IMR-90 (cell line): ENCODE measurements at regions not wholly inside any gene's neighbourhood (a gene's known extent, or its start where the extent isn't known, plus 50 kb on each side); places are given as distances from the start of the nearest gene placed in this dataset.

Source experiments
- ATAC-seq: fragments of 200-7000 bp; cut with Tn5 transposase; 2 replicates; pipeline ENCODE4 v1.9.1; 2020; ENCODE audit warnings: low read depth, mild to moderate bottlenecking, moderate library complexity
- BruUV-seq: library from RNA; stranded (reverse); fragments of 400-500 nt; replicated peaks from 2 replicates; lab custom pipeline; 2021; lab: Mats Ljungman, UMichigan
- CTCF ChIA-PET: fragments of 300-600 bp; formaldehyde crosslinking; extraction: SDS; loops from one replicate; lab custom pipeline; 2021; ENCODE audit warnings: antibody characterized with exemption; lab: Yijun Ruan, JAX
- POLR2A ChIA-PET: fragments of 300-600 bp; sonication (Branson Sonifier 250); formaldehyde crosslinking; loops from one replicate; lab custom pipeline; 2022; ENCODE audit warnings: antibody characterized with exemption; ENCODE audit not compliant: unreplicated experiment; lab: Charles Lee
- DNase-seq: peaks from one replicate; pipeline ENCODE4 v3.0.0; 2013
- H2AFZ ChIP-seq: replicated peaks from 2 replicates; pipeline ENCODE3; 2013; ENCODE audit warnings: low read length, mild to moderate bottlenecking; ENCODE audit not compliant: poor library complexity
- H2AK5ac ChIP-seq: 2 replicates; pipeline ENCODE4 v1.6.1; 2013; ENCODE audit warnings: low read depth, low read length, inconsistent platforms
- H2AK9ac ChIP-seq: replicated peaks from 2 replicates; pipeline ENCODE3; 2013; ENCODE audit warnings: mild to moderate bottlenecking, low read depth, low read length, moderate library complexity; ENCODE audit not compliant: poor library complexity
- H2BK120ac ChIP-seq: 2 replicates; pipeline ENCODE4 v1.6.1; 2013; ENCODE audit warnings: low read depth, low read length, inconsistent platforms
- H2BK15ac ChIP-seq: 3 replicates; pipeline ENCODE4 v1.6.1; 2013; ENCODE audit warnings: low read depth, low read length, inconsistent platforms
- H2BK20ac ChIP-seq: 2 replicates; pipeline ENCODE4 v1.6.1; 2013; ENCODE audit warnings: low read depth, mild to moderate bottlenecking, inconsistent platforms, low read length, moderate library complexity
- H2BK5ac ChIP-seq: 2 replicates; pipeline ENCODE4 v1.6.1; 2013; ENCODE audit warnings: mild to moderate bottlenecking, low read depth, low read length, inconsistent platforms; ENCODE audit not compliant: poor library complexity, severe bottlenecking
- H3K14ac ChIP-seq: replicated peaks from 2 replicates; pipeline ENCODE4 v1.6.1; 2013; ENCODE audit warnings: low read depth, low read length, inconsistent platforms
- H3K18ac ChIP-seq: 2 replicates; pipeline ENCODE4 v1.6.1; 2013; ENCODE audit warnings: low read depth, low read length, control low read depth
- H3K23ac ChIP-seq: 2 replicates; pipeline ENCODE4 v1.6.1; 2013; ENCODE audit warnings: low read depth, low read length, inconsistent platforms
- H3K27ac ChIP-seq: 2 replicates; pipeline ENCODE4 v1.5.1; 2013; ENCODE audit warnings: mild to moderate bottlenecking, control low read depth, low read length; ENCODE audit not compliant: insufficient read depth
- H3K27me3 ChIP-seq: 2 replicates; pipeline ENCODE4 v1.6.1; 2013; ENCODE audit warnings: low read length; ENCODE audit not compliant: control insufficient read depth, insufficient read depth
- H3K36me3 ChIP-seq: 2 replicates; pipeline ENCODE4 v1.6.1; 2013; ENCODE audit warnings: low read length, mixed read lengths; ENCODE audit not compliant: control insufficient read depth, insufficient read depth
- H3K4ac ChIP-seq: 2 replicates; pipeline ENCODE4 v1.6.1; 2013; ENCODE audit warnings: low read depth, low read length, inconsistent platforms
- H3K4me1 ChIP-seq: 2 replicates; pipeline ENCODE4 v1.6.1; 2013; ENCODE audit warnings: low read length, mixed read lengths; ENCODE audit not compliant: control insufficient read depth, insufficient read depth
- H3K4me2 ChIP-seq: 2 replicates; pipeline ENCODE4 v1.6.1; 2013; ENCODE audit warnings: low read depth, mild to moderate bottlenecking, control low read depth, low read length, moderate library complexity
- H3K4me3 ChIP-seq: 2 replicates; pipeline ENCODE4 v1.5.1; 2013; ENCODE audit warnings: low read depth, mild to moderate bottlenecking, control low read depth, low read length, moderate library complexity; ENCODE audit not compliant: insufficient read depth
- H3K56ac ChIP-seq: 2 replicates; pipeline ENCODE4 v1.6.1; 2013; ENCODE audit warnings: low read length, inconsistent platforms; ENCODE audit not compliant: insufficient read depth; ENCODE audit errors: extremely low read depth
- H3K79me1 ChIP-seq, 2 experiments: 2 replicates each; pipeline ENCODE4 v1.6.1; 2013; ENCODE audit warnings: low read length in 2 of 2, inconsistent platforms in 1 of 2, low read depth in 1 of 2
- H3K9ac ChIP-seq: 2 replicates; pipeline ENCODE4 v1.6.1; 2013; ENCODE audit warnings: low read depth, low read length, control low read depth
- H3K9me1 ChIP-seq: 2 replicates; pipeline ENCODE4 v1.6.1; 2013; ENCODE audit warnings: low read length, inconsistent platforms; ENCODE audit not compliant: insufficient read depth
- H3K9me3 ChIP-seq: 2 replicates; pipeline ENCODE4 v1.6.1; 2013; ENCODE audit warnings: low read length; ENCODE audit not compliant: control insufficient read depth, insufficient read depth
- H4K20me1 ChIP-seq: 2 replicates; pipeline ENCODE4 v1.6.1; 2013; ENCODE audit warnings: low read length, inconsistent platforms; ENCODE audit not compliant: insufficient read depth
- H4K5ac ChIP-seq: 2 replicates; pipeline ENCODE4 v1.6.1; 2013; ENCODE audit warnings: mild to moderate bottlenecking, low read depth, low read length, control low read depth
- H4K8ac ChIP-seq, 2 experiments: 2 replicates each; pipeline ENCODE4 v1.6.1; 2013; ENCODE audit warnings: low read depth in 2 of 2, low read length in 2 of 2, control low read depth in 1 of 2, inconsistent platforms in 1 of 2
- H4K91ac ChIP-seq: 2 replicates; pipeline ENCODE4 v1.6.1; 2013; ENCODE audit warnings: low read depth, low read length, inconsistent platforms; ENCODE audit not compliant: insufficient read depth
- BHLHE40 ChIP-seq: fragments of 150-350 bp; IDR thresholded peaks from 2 replicates; pipeline ENCODE4 v1.6.1; 2016; ENCODE audit warnings: mild to moderate bottlenecking, low read depth, low read length
- CHD1 ChIP-seq: IDR thresholded peaks from 2 replicates; pipeline ENCODE4 v1.6.1; 2012; ENCODE audit warnings: low read depth, low read length, improper control_type of control experiment
- ELK1 ChIP-seq: fragments of 150-350 bp; IDR thresholded peaks from 2 replicates; pipeline ENCODE4 v1.6.1; 2016; ENCODE audit warnings: low read depth, mild to moderate bottlenecking, low read length, moderate library complexity, borderline replicate concordance
- FOS ChIP-seq: fragments of 150-350 bp; IDR thresholded peaks from 2 replicates; pipeline ENCODE4 v1.6.1; 2016; ENCODE audit warnings: low read depth, low read length
- MAFK ChIP-seq: IDR thresholded peaks from 2 replicates; pipeline ENCODE4 v1.6.1; 2012; ENCODE audit warnings: low read depth, low read length, improper control_type of control experiment
- MAZ ChIP-seq: IDR thresholded peaks from 2 replicates; pipeline ENCODE4 v1.6.1; 2012; ENCODE audit warnings: low read depth, mild to moderate bottlenecking, low read length, improper control_type of control experiment, moderate library complexity, borderline replicate concordance
- MXI1 ChIP-seq: IDR thresholded peaks from 2 replicates; pipeline ENCODE4 v1.6.1; 2012; ENCODE audit warnings: low read depth, mild to moderate bottlenecking, low read length, moderate library complexity, borderline replicate concordance
- POLR2A ChIP-seq: IDR thresholded peaks from 2 replicates; pipeline ENCODE4 v1.6.1; 2012; ENCODE audit warnings: mild to moderate bottlenecking, low read depth, low read length
- RAD21 ChIP-seq: IDR thresholded peaks from 2 replicates; pipeline ENCODE4 v1.6.1; 2012; ENCODE audit warnings: low read length, improper control_type of control experiment
- RCOR1 ChIP-seq: IDR thresholded peaks from 2 replicates; pipeline ENCODE4 v1.6.1; 2012; ENCODE audit warnings: mild to moderate bottlenecking, low read length, improper control_type of control experiment; ENCODE audit not compliant: insufficient replicate concordance
- SMC3 ChIP-seq: fragments of 150-350 bp; IDR thresholded peaks from 2 replicates; pipeline ENCODE4 v1.6.1; 2016; ENCODE audit warnings: low read depth, mild to moderate bottlenecking, antibody characterized with exemption, low read length, moderate library complexity
- USF2 ChIP-seq: fragments of 150-350 bp; IDR thresholded peaks from 2 replicates; pipeline ENCODE4 v1.6.1; 2017; ENCODE audit warnings: mild to moderate bottlenecking, antibody characterized with exemption, low read length, low read depth
- WGBS, 2 experiments: methylation state at CpG; one replicate each; pipeline versions ENCODE4 v1.1.5 to v1.1.7; 2013; ENCODE audit warnings: missing lambda C conversion rate in 2 of 2; ENCODE audit not compliant: insufficient read length in 1 of 2; ENCODE audit errors: extremely low coverage in 2 of 2; 5-methylcytosine and 5-hydroxymethylcytosine counted together
- dilution Hi-C: fragments of 300-500 bp; cut with HindIII; formaldehyde crosslinking; loops from one replicate; pipeline ENCODE4 v1.14.3; 2018; ENCODE audit warnings: low sequenced_read_pairs; ENCODE audit not compliant: unreplicated experiment
- in situ Hi-C: fragments of 300-500 bp; cut with MboI; formaldehyde crosslinking; loops from 3 replicates; pipeline ENCODE4 v1.14.3; 2019; ENCODE audit warnings: low sequenced_read_pairs, inconsistent platforms, mixed read lengths
- intact Hi-C: fragments of 100-400 bp; cut with micrococcal nuclease; formaldehyde crosslinking; loops from 2 replicates; pipeline ENCODE4 v1.10.0; 2022

- H2AK5ac ChIP-seq: no peak overlapping the region
- no peak overlapping the region for H4K91ac ChIP-seq
- no peaks in the 10 kb centered on the region for H3K27me3 ChIP-seq
- no peak for TF ChIP-seq MXI1
- TF ChIP-seq MAZ: no peak
- TF ChIP-seq ELK1: no peak
- no peak for TF ChIP-seq USF2
- TF ChIP-seq SMC3: no peak
- no peak for TF ChIP-seq FOS
- no peak for TF ChIP-seq CHD1
- TF ChIP-seq POLR2A: no peak
- TF ChIP-seq RCOR1: no peak
- TF ChIP-seq BHLHE40: no peak
- no peak for TF ChIP-seq RAD21
- TF ChIP-seq MAFK: no peak
- peaks cover 2% of the 10 kb centered on the region; the same call in 1 of the 2 replicates for H3K4me1 ChIP-seq
- no peak overlapping the region for H3K4me3 ChIP-seq
- no peak overlapping the region for H3K18ac ChIP-seq
- H2BK5ac ChIP-seq: no peak overlapping the region
- H3K14ac ChIP-seq: no peak overlapping the region
- H2BK120ac ChIP-seq: no peak overlapping the region
- POLR2A ChIA-PET: no interaction called here
- H3K23ac ChIP-seq: no peak overlapping the region
- WGBS, 2 experiments: 100% methylated on average over 5 of the region's 12 CpGs; no CpG with 5 or more reads in 1 of the 2 experiments
- ATAC-seq (no peak), DNase-seq (no peak)
- intact Hi-C loops: no loop called here
- H3K9me1 ChIP-seq: no peaks in the 10 kb centered on the region; the same call in 1 of the 2 replicates
- no peak overlapping the region for H3K4ac ChIP-seq
- H3K36me3 ChIP-seq: no peaks in the 10 kb centered on the region
- H2BK15ac ChIP-seq: no peak overlapping the region
- CTCF ChIA-PET: no interaction called here
- in situ Hi-C loops: no loop called here
- no peak overlapping the region for H3K9ac ChIP-seq
- no peaks in the 10 kb centered on the region for H4K20me1 ChIP-seq
- no peak overlapping the region for H2AFZ ChIP-seq
- H3K4me2 ChIP-seq: no peak overlapping the region
- no peak overlapping the region for H4K5ac ChIP-seq
- H3K79me1 ChIP-seq: no peaks in the 10 kb centered on the region
- H2AK9ac ChIP-seq: no peak overlapping the region
- no peak overlapping the region for H2BK20ac ChIP-seq
- peaks cover 8% of the 10 kb centered on the region for H3K9me3 ChIP-seq
- no TSS peak for BruUV-seq
- H4K8ac ChIP-seq: no peak overlapping the region
- H3K56ac ChIP-seq: no peak overlapping the region
- dilution Hi-C loops: no loop called here
- H3K27ac ChIP-seq: no peak overlapping the region
Measured at GRCh38 chr15:39013262-39013661, 448.6 kb upstream of the RASGRP1 start.
